Mesenchymal stem cell (in vitro differentiated cells and primary cell): ENCODE measurements at regions not wholly inside any gene's neighbourhood (a gene's known extent, or its start where the extent isn't known, plus 50 kb on each side); places are given as distances from the start of the nearest gene placed in this dataset.

Source experiments
- DNase-seq: peaks from one replicate; pipeline ENCODE4 v3.0.0-alpha.2; 2013
- H2AFZ ChIP-seq: one replicate; pipeline ENCODE4 v1.6.1; 2013; ENCODE audit warnings: low read depth, mild to moderate bottlenecking, control low read depth, inconsistent platforms, low read length, moderate library complexity
- H2AK5ac ChIP-seq: 2 replicates; pipeline ENCODE4 v1.6.1; 2013; ENCODE audit warnings: low read length, moderate library complexity, mild to moderate bottlenecking, inconsistent platforms; ENCODE audit not compliant: severe bottlenecking
- H2BK120ac ChIP-seq: one replicate; pipeline ENCODE4 v1.6.1; 2013; ENCODE audit warnings: low read depth, mild to moderate bottlenecking, inconsistent platforms, low read length, moderate library complexity
- H2BK12ac ChIP-seq, 2 experiments: one replicate each; pipeline ENCODE4 v1.6.1; 2013; ENCODE audit warnings: inconsistent platforms in 2 of 2, low read length in 2 of 2, mild to moderate bottlenecking in 2 of 2, moderate library complexity in 2 of 2, control low read depth in 1 of 2
- H2BK15ac ChIP-seq: one replicate; pipeline ENCODE4 v1.6.1; 2013; ENCODE audit warnings: mild to moderate bottlenecking, low read depth, inconsistent platforms; ENCODE audit not compliant: poor library complexity, severe bottlenecking
- H2BK5ac ChIP-seq: 2 replicates; pipeline ENCODE4 v1.6.1; 2013; ENCODE audit warnings: low read depth, mild to moderate bottlenecking, low read length, control low read depth, inconsistent platforms; ENCODE audit not compliant: poor library complexity, severe bottlenecking
- H3K14ac ChIP-seq, 2 experiments: one replicate each; pipeline ENCODE4 v1.6.1; 2013; ENCODE audit warnings: inconsistent platforms in 2 of 2, low read length in 2 of 2, control low read depth in 1 of 2, mild to moderate bottlenecking in 1 of 2, moderate library complexity in 1 of 2
- H3K18ac ChIP-seq, 2 experiments: one replicate each; pipeline ENCODE4 v1.6.1; 2013; ENCODE audit warnings: inconsistent platforms in 2 of 2, low read length in 2 of 2, control low read depth in 1 of 2, low read depth in 1 of 2, mild to moderate bottlenecking in 1 of 2
- H3K23ac ChIP-seq, 2 experiments: one replicate each; pipeline ENCODE4 v1.6.1; 2013; ENCODE audit warnings: inconsistent platforms in 2 of 2, low read length in 2 of 2, mild to moderate bottlenecking in 2 of 2, moderate library complexity in 2 of 2, control low read depth in 1 of 2
- H3K27ac ChIP-seq: 2 replicates; pipeline ENCODE4 v1.5.1; 2013; ENCODE audit warnings: mild to moderate bottlenecking, moderate library complexity, low read length, control low read depth, inconsistent platforms; ENCODE audit not compliant: poor library complexity, severe bottlenecking
- H3K27me3 ChIP-seq, 2 experiments: 2 replicates each; pipeline versions ENCODE4 v1.6.1 to v1.7.0; 2013; ENCODE audit warnings: low read length in 2 of 2, mild to moderate bottlenecking in 2 of 2, moderate library complexity in 2 of 2, control low read depth in 1 of 2, inconsistent platforms in 1 of 2; ENCODE audit not compliant: control insufficient read depth in 1 of 2, insufficient read depth in 1 of 2
- H3K36me3 ChIP-seq, 2 experiments: 2 replicates each; pipeline versions ENCODE4 v1.6.1 to v1.7.0; 2013; ENCODE audit warnings: low read length in 2 of 2, control low read depth in 1 of 2, inconsistent platforms in 1 of 2, low read depth in 1 of 2, mild to moderate bottlenecking in 1 of 2; ENCODE audit not compliant: insufficient read depth in 2 of 2, control insufficient read depth in 1 of 2
- H3K4ac ChIP-seq, 2 experiments: one replicate each; pipeline ENCODE4 v1.6.1; 2013; ENCODE audit warnings: inconsistent platforms in 2 of 2, low read length in 2 of 2, mild to moderate bottlenecking in 2 of 2, moderate library complexity in 2 of 2, control low read depth in 1 of 2, low read depth in 1 of 2
- H3K4me1 ChIP-seq: 2 replicates; pipeline ENCODE4 v1.6.1; 2013; ENCODE audit warnings: low read depth, low read length, control low read depth; ENCODE audit not compliant: control insufficient read depth, insufficient read depth
- H3K4me2 ChIP-seq: 2 replicates; pipeline ENCODE4 v1.6.1; 2013; ENCODE audit warnings: low read length, mild to moderate bottlenecking, inconsistent platforms; ENCODE audit not compliant: poor library complexity, severe bottlenecking
- H3K4me3 ChIP-seq, 2 experiments: 2 replicates each; pipeline versions ENCODE4 v1.5.1 to v1.7.0; 2013; ENCODE audit warnings: low read length in 2 of 2, mild to moderate bottlenecking in 2 of 2, control low read depth in 1 of 2, low read depth in 1 of 2; ENCODE audit not compliant: insufficient read depth in 1 of 2
- H3K79me1 ChIP-seq: replicated peaks from 2 replicates; pipeline ENCODE4 v1.6.1; 2013; ENCODE audit warnings: mild to moderate bottlenecking, control low read depth, low read length, inconsistent platforms; ENCODE audit not compliant: poor library complexity, severe bottlenecking
- H3K9ac ChIP-seq: 2 replicates; pipeline ENCODE4 v1.7.0; 2013; ENCODE audit warnings: mild to moderate bottlenecking, low read length, moderate library complexity
- H3K9me3 ChIP-seq: 2 replicates; pipeline ENCODE4 v1.7.0; 2013; ENCODE audit warnings: mild to moderate bottlenecking, low read length; ENCODE audit not compliant: control insufficient read depth
- H4K8ac ChIP-seq: one replicate; pipeline ENCODE4 v1.6.1; 2013; ENCODE audit warnings: inconsistent platforms, mild to moderate bottlenecking, low read length, moderate library complexity
- H4K91ac ChIP-seq: one replicate; pipeline ENCODE4 v1.6.1; 2013; ENCODE audit warnings: mild to moderate bottlenecking, low read length, inconsistent platforms
- WGBS: methylation state at CpG from one replicate; pipeline ENCODE4 v1.1.7; 2013; ENCODE audit warnings: mixed read lengths; 5-methylcytosine and 5-hydroxymethylcytosine counted together

- no peak overlapping the region for H2BK12ac ChIP-seq
- H3K4ac ChIP-seq = no peak overlapping the region
- no peak overlapping the region for H3K23ac ChIP-seq
- H3K27ac ChIP-seq = no peak overlapping the region
- H3K9ac ChIP-seq = no peak overlapping the region
- no peak overlapping the region for H3K4me3 ChIP-seq
- H3K9me3 ChIP-seq = no peaks in the 10 kb centered on the region
- H2AK5ac ChIP-seq = no peak overlapping the region
- H2BK15ac ChIP-seq = no peak overlapping the region
- H3K14ac ChIP-seq = no peak overlapping the region
- H3K4me1 ChIP-seq = no peaks in the 10 kb centered on the region
- H2AFZ ChIP-seq = no peak overlapping the region
- no peak overlapping the region for H2BK120ac ChIP-seq
- no peak overlapping the region for H3K18ac ChIP-seq
- no peaks in the 10 kb centered on the region for H3K79me1 ChIP-seq
- H3K4me2 ChIP-seq = no peak overlapping the region
- no peak overlapping the region for H4K91ac ChIP-seq
- DNase-seq = no peak
- no peak overlapping the region for H2BK5ac ChIP-seq
- no peaks in the 10 kb centered on the region for H3K27me3 ChIP-seq
- no peaks in the 10 kb centered on the region for H3K36me3 ChIP-seq
- no peak overlapping the region for H4K8ac ChIP-seq
These were observed 455.0 kb downstream of the STIM2 start for GRCh38 chr4:27315625-27316024.

- no peak overlapping the region for H3K4ac ChIP-seq
- H2BK12ac ChIP-seq = no peak overlapping the region
- H3K9ac ChIP-seq = no peak overlapping the region
- H3K14ac ChIP-seq = no peak overlapping the region
- H3K27me3 ChIP-seq = no peaks in the 10 kb centered on the region
- no peak for DNase-seq
- H4K8ac ChIP-seq = no peak overlapping the region
- no peak overlapping the region for H2AFZ ChIP-seq
- H2BK5ac ChIP-seq = no peak overlapping the region
- no peak overlapping the region for H2AK5ac ChIP-seq
- 94% methylated on average over 3 of the region's 4 CpGs for WGBS
- no peak overlapping the region for H2BK120ac ChIP-seq
- no peak overlapping the region for H3K27ac ChIP-seq
- H2BK15ac ChIP-seq = no peak overlapping the region
- no peak overlapping the region for H3K23ac ChIP-seq
- H3K18ac ChIP-seq = no peak overlapping the region
- H4K91ac ChIP-seq = no peak overlapping the region
- H3K36me3 ChIP-seq = no peaks in the 10 kb centered on the region
- H3K4me1 ChIP-seq = no peaks in the 10 kb centered on the region
- H3K9me3 ChIP-seq = no peaks in the 10 kb centered on the region
- H3K4me3 ChIP-seq = no peak overlapping the region
- no peaks in the 10 kb centered on the region for H3K79me1 ChIP-seq
- no peak overlapping the region for H3K4me2 ChIP-seq
These were observed 455.5 kb downstream of the STIM2 start for GRCh38 chr4:27316176-27316575.

GRCh38 chr4:27318740-27319139 lies 458.1 kb downstream of the STIM2 start:
- WGBS = 29% methylated on average over 5 of the region's 6 CpGs
- no peak overlapping the region for H3K27ac ChIP-seq
- H2AK5ac ChIP-seq = no peak overlapping the region

GRCh38 chr4:27326991-27327390 lies 466.4 kb downstream of the STIM2 start:
- no peak overlapping the region for H2BK120ac ChIP-seq
- H2BK15ac ChIP-seq = no peak overlapping the region
- no peak overlapping the region for H2AK5ac ChIP-seq
- H3K4me3 ChIP-seq = no peak overlapping the region
- H2AFZ ChIP-seq = no peak overlapping the region
- no peak overlapping the region for H3K9ac ChIP-seq
- WGBS = 75% methylated on average over 5 of the region's 6 CpGs
- H2BK12ac ChIP-seq = no peak overlapping the region
- H3K14ac ChIP-seq = no peak overlapping the region
- H3K4me1 ChIP-seq = no peaks in the 10 kb centered on the region
- no peaks in the 10 kb centered on the region for H3K79me1 ChIP-seq
- no peak overlapping the region for H2BK5ac ChIP-seq
- H3K9me3 ChIP-seq = no peaks in the 10 kb centered on the region
- no peak for DNase-seq
- H3K23ac ChIP-seq = no peak overlapping the region
- H3K27me3 ChIP-seq = no peaks in the 10 kb centered on the region
- no peak overlapping the region for H4K8ac ChIP-seq
- H4K91ac ChIP-seq = no peak overlapping the region
- H3K36me3 ChIP-seq = no peaks in the 10 kb centered on the region
- H3K4ac ChIP-seq = no peak overlapping the region
- no peak overlapping the region for H3K27ac ChIP-seq
- no peak overlapping the region for H3K18ac ChIP-seq
- H3K4me2 ChIP-seq = no peak overlapping the region

More at GRCh38 chr4:27318740-27319139, 458.1 kb downstream of the STIM2 start:
- H3K36me3 ChIP-seq = no peaks in the 10 kb centered on the region
- no peak overlapping the region for H3K23ac ChIP-seq
- no peaks in the 10 kb centered on the region for H3K27me3 ChIP-seq
- no peaks in the 10 kb centered on the region for H3K4me1 ChIP-seq
- peak; percentile 35 for DNase-seq
- no peak overlapping the region for H2BK5ac ChIP-seq
- no peak overlapping the region for H2AFZ ChIP-seq
- H2BK120ac ChIP-seq = no peak overlapping the region
- H2BK15ac ChIP-seq = no peak overlapping the region
- no peak overlapping the region for H4K8ac ChIP-seq
- H3K79me1 ChIP-seq = no peaks in the 10 kb centered on the region
- H3K4me2 ChIP-seq = no peak overlapping the region
- H3K18ac ChIP-seq = no peak overlapping the region
- no peak overlapping the region for H3K4ac ChIP-seq
- H4K91ac ChIP-seq = no peak overlapping the region
- no peak overlapping the region for H2BK12ac ChIP-seq
- no peaks in the 10 kb centered on the region for H3K9me3 ChIP-seq
- H3K14ac ChIP-seq = no peak overlapping the region
- H3K9ac ChIP-seq = peak overlapping the region; percentile 7
- no peak overlapping the region for H3K4me3 ChIP-seq
